ENCODE measurements at regions not wholly inside any gene's neighbourhood (a gene's known extent, or its start where the extent isn't known, plus 50 kb on each side); places are given as distances from the start of the nearest gene placed in this dataset.

GRCh38 chr5:125597338-125597737 is 825.9 kb upstream of the GRAMD2B start:
- intact Hi-C loops (cut with DNase I; ENCODE audit: low total_unique reads) = no loop called here
- 66 to 75% methylated on average over 2 of the region's 2 CpGs for WGBS, 2 donors
- TF ChIP-seq CTCF (IDR thresholded peaks at IDR 0.05) (no peak), POLR2A (IDR thresholded peaks at IDR 0.05) (no peak)
- DNase-seq (ENCODE audit: low spot score in 2 of 2) = no peak
- H3K4me3 ChIP-seq (ENCODE audit: low read depth, poor library complexity, severe bottlenecking) = no peak overlapping the region

GRCh38 chr5:125600559-125600958 is 822.6 kb upstream of the GRAMD2B start:
- intact Hi-C loops (cut with DNase I; ENCODE audit: low total_unique reads) = no loop called here
- no peak overlapping the region for H3K4me3 ChIP-seq (ENCODE audit: low read depth, poor library complexity, severe bottlenecking)
- no peak for DNase-seq (ENCODE audit: low spot score in 2 of 2)
- WGBS, 2 donors = 92 to 98% methylated on average over 1 of the region's 1 CpG
- TF ChIP-seq CTCF (IDR thresholded peaks at IDR 0.05) (no peak), POLR2A (IDR thresholded peaks at IDR 0.05) (no peak)

GRCh38 chr5:125602184-125602583 is 821.0 kb upstream of the GRAMD2B start:
- H3K4me3 ChIP-seq (ENCODE audit: low read depth, poor library complexity, severe bottlenecking) = no peak overlapping the region
- DNase-seq (ENCODE audit: low spot score in 2 of 2) = no peak
- intact Hi-C loops (cut with DNase I; ENCODE audit: low total_unique reads) = no loop called here
- 90 to 92% methylated on average over 4 of the region's 4 CpGs for WGBS, 2 donors
- TF ChIP-seq POLR2A (IDR thresholded peaks at IDR 0.05) (no peak), CTCF (IDR thresholded peaks at IDR 0.05) (no peak)

- intact Hi-C loops (cut with DNase I; ENCODE audit: low total_unique reads) = no loop called here
- 83 to 93% methylated on average over 3 of the region's 3 CpGs for WGBS, 2 donors
- DNase-seq (ENCODE audit: low spot score in 2 of 2) = no peak
- TF ChIP-seq CTCF (IDR thresholded peaks at IDR 0.05) (no peak), POLR2A (IDR thresholded peaks at IDR 0.05) (no peak)
- H3K4me3 ChIP-seq (ENCODE audit: low read depth, poor library complexity, severe bottlenecking) = no peak overlapping the region
Observed at GRCh38 chr5:125603321-125603720, 819.9 kb upstream of the GRAMD2B start.

GRCh38 chr5:125604104-125604503 is 819.1 kb upstream of the GRAMD2B start:
- intact Hi-C loops (cut with DNase I; ENCODE audit: low total_unique reads) = no loop called here
- WGBS, 2 donors = 88 to 92% methylated on average over 3 of the region's 3 CpGs
- no peak for DNase-seq (ENCODE audit: low spot score in 2 of 2)
- H3K4me3 ChIP-seq (ENCODE audit: low read depth, poor library complexity, severe bottlenecking) = no peak overlapping the region
- TF ChIP-seq POLR2A (IDR thresholded peaks at IDR 0.05) = no peak
- TF ChIP-seq CTCF (IDR thresholded peaks at IDR 0.05) = no peak

GRCh38 chr5:125607018-125607417 is 816.2 kb upstream of the GRAMD2B start:
- H3K4me3 ChIP-seq (ENCODE audit: low read depth, poor library complexity, severe bottlenecking) = no peak overlapping the region
- intact Hi-C loops (cut with DNase I; ENCODE audit: low total_unique reads) = no loop called here
- 83% methylated on average over 2 of the region's 2 CpGs for WGBS, 2 donors
- TF ChIP-seq CTCF (IDR thresholded peaks at IDR 0.05) = no peak
- TF ChIP-seq POLR2A (IDR thresholded peaks at IDR 0.05) = no peak
- no peak for DNase-seq (ENCODE audit: low spot score in 2 of 2)

Data from lower leg skin (tissue), 4 donors.